ENCODE measurements at regions not wholly inside any gene's neighbourhood (a gene's known extent, or its start where the extent isn't known, plus 50 kb on each side); places are given as distances from the start of the nearest gene placed in this dataset.

- intact Hi-C loops (cut with DNase I), result no loop called here
- H3K4me1 ChIP-seq, result peaks cover 5% of the 10 kb centered on the region
- H3K27ac ChIP-seq, result no peak overlapping the region
- no peak for ATAC-seq
- no peak for DNase-seq
- H3K36me3 ChIP-seq, result no peaks in the 10 kb centered on the region
- H3K27me3 ChIP-seq, result no peaks in the 10 kb centered on the region
- TF ChIP-seq, protein P1, sequence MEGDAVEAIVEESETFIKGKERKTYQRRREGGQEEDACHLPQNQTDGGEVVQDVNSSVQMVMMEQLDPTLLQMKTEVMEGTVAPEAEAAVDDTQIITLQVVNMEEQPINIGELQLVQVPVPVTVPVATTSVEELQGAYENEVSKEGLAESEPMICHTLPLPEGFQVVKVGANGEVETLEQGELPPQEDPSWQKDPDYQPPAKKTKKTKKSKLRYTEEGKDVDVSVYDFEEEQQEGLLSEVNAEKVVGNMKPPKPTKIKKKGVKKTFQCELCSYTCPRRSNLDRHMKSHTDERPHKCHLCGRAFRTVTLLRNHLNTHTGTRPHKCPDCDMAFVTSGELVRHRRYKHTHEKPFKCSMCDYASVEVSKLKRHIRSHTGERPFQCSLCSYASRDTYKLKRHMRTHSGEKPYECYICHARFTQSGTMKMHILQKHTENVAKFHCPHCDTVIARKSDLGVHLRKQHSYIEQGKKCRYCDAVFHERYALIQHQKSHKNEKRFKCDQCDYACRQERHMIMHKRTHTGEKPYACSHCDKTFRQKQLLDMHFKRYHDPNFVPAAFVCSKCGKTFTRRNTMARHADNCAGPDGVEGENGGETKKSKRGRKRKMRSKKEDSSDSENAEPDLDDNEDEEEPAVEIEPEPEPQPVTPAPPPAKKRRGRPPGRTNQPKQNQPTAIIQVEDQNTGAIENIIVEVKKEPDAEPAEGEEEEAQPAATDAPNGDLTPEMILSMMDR (IDR thresholded peaks at IDR 0.05), result no peak
- H3K4me3 ChIP-seq, result no peak overlapping the region
- no peaks in the 10 kb centered on the region for H3K9me3 ChIP-seq
These were observed 296.5 kb upstream of the RASGRP1 start for GRCh38 chr15:38861108-38861507.

GRCh38 chr15:38862099-38862498 is 297.5 kb upstream of the RASGRP1 start:
- ATAC-seq, result no peak
- Histone ChIP-seq H3K9me3 (no peaks in the 10 kb centered on the region), H3K27me3 (no peaks in the 10 kb centered on the region), H3K36me3 (no peaks in the 10 kb centered on the region), H3K27ac (no peak overlapping the region), H3K4me1 (peaks cover 5% of the 10 kb centered on the region), H3K4me3 (no peak overlapping the region)
- no peak for DNase-seq
- TF ChIP-seq, protein P1 (IDR thresholded peaks at IDR 0.05), result no peak
- intact Hi-C loops (cut with DNase I), result no loop called here

GRCh38 chr15:38863381-38863780 is 298.8 kb upstream of the RASGRP1 start:
- Histone ChIP-seq H3K27me3 (no peaks in the 10 kb centered on the region), H3K4me1 (peaks cover 5% of the 10 kb centered on the region), H3K36me3 (no peaks in the 10 kb centered on the region), H3K9me3 (no peaks in the 10 kb centered on the region), H3K27ac (no peak overlapping the region), H3K4me3 (no peak overlapping the region)
- TF ChIP-seq, protein P1 (IDR thresholded peaks at IDR 0.05), result no peak
- intact Hi-C loops (cut with DNase I), result no loop called here
- DNase-seq, result no peak
- no peak for ATAC-seq

- intact Hi-C loops (cut with DNase I), result no loop called here
- no peak overlapping the region for H3K4me3 ChIP-seq
- H3K36me3 ChIP-seq, result no peaks in the 10 kb centered on the region
- H3K27me3 ChIP-seq, result no peaks in the 10 kb centered on the region
- ATAC-seq (no peak), DNase-seq (no peak)
- H3K4me1 ChIP-seq, result peaks cover 5% of the 10 kb centered on the region
- H3K9me3 ChIP-seq, result no peaks in the 10 kb centered on the region
- TF ChIP-seq, protein P1 (IDR thresholded peaks at IDR 0.05), result no peak
- no peak overlapping the region for H3K27ac ChIP-seq
These were observed 299.5 kb upstream of the RASGRP1 start for GRCh38 chr15:38864122-38864521.

GRCh38 chr15:38864827-38865581 is 300.4 kb upstream of the RASGRP1 start:
- Histone ChIP-seq H3K4me1 (peaks cover 5% of the 10 kb centered on the region), H3K9me3 (no peaks in the 10 kb centered on the region), H3K36me3 (no peaks in the 10 kb centered on the region), H3K4me3 (no peak overlapping the region), H3K27me3 (no peaks in the 10 kb centered on the region), H3K27ac (peak overlapping the region; percentile 31)
- DNase-seq (no peak), ATAC-seq (peak; percentile 74)
- TF ChIP-seq, protein P1 (IDR thresholded peaks at IDR 0.05), result no peak
- intact Hi-C loops (cut with DNase I), result no loop called here
